Stimulated activated naive CD8-positive, alpha-beta T cell treated with anti-CD3 and anti-CD28 coated beads, Interleukin-15, amount 100 ng/mL, for 72 hours (primary cell): ENCODE measurements at regions not wholly inside any gene's neighbourhood (a gene's known extent, or its start where the extent isn't known, plus 50 kb on each side); places are given as distances from the start of the nearest gene placed in this dataset.
A peak's percentile ranks its signal among the peaks of the same experiment; 100 is the strongest.

Experiments used
- ATAC-seq: fragments of 150-1000 bp; cut with Tn5 transposase; 2 replicates; pipeline ENCODE4 v1.10.0; 2021; ENCODE audit warnings: mild to moderate bottlenecking, moderate library complexity
- DNase-seq, 2 donors: peaks; one replicate each; pipeline ENCODE4 v3.0.0; 2021 to 2022
- H3K27ac Mint-ChIP-seq, 2 donors: one replicate each; pipeline ENCODE4 v1.8.0; 2022; ENCODE audit warnings: mild to moderate bottlenecking in 2 of 2, mixed read lengths in 2 of 2, moderate library complexity in 2 of 2
- H3K27me3 Mint-ChIP-seq: one replicate; pipeline ENCODE4 v1.8.0; 2022; ENCODE audit warnings: mixed read lengths
- H3K4me1 Mint-ChIP-seq: one replicate; pipeline ENCODE4 v1.8.0; 2022; ENCODE audit warnings: mild to moderate bottlenecking, mixed read lengths
- H3K4me3 Mint-ChIP-seq, 2 donors: one replicate each; pipeline ENCODE4 v1.8.0; 2022; ENCODE audit warnings: mild to moderate bottlenecking in 2 of 2, mixed read lengths in 2 of 2, moderate library complexity in 1 of 2
- H3K9me3 Mint-ChIP-seq, 2 donors: one replicate each; pipeline ENCODE4 v1.8.0; 2022; ENCODE audit warnings: mixed read lengths in 2 of 2

DNA sequence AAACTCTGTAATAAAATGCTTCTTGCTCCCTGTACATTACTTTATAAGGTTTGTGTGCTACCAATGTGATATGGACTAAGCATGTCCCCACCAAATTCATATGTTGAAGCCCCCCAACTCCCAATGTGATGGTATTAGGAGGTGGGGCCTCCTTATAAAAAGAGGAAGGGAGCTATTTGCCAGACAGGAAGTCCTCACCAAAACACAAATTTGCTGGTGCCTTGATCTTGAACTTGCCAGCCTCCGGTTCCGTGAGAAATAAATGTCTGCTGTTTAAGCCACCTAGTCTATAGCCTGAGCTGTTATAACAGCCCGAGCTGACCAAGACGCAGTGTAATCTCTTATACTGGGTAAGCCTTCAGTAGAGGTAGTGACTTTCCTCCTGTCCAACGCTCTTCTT lies 114.5 kb downstream of the INHBA start:
- Mint-ChIP-seq H3K4me1 (no peaks in the 10 kb centered on the region), H3K27me3 (no peaks in the 10 kb centered on the region), H3K9me3 (peaks cover 0 to 7% of the 10 kb centered on the region in 2 donors), H3K4me3 (no peak overlapping the region), H3K27ac (no peak overlapping the region)
- ATAC-seq: no peak
- no peak for DNase-seq

DNA sequence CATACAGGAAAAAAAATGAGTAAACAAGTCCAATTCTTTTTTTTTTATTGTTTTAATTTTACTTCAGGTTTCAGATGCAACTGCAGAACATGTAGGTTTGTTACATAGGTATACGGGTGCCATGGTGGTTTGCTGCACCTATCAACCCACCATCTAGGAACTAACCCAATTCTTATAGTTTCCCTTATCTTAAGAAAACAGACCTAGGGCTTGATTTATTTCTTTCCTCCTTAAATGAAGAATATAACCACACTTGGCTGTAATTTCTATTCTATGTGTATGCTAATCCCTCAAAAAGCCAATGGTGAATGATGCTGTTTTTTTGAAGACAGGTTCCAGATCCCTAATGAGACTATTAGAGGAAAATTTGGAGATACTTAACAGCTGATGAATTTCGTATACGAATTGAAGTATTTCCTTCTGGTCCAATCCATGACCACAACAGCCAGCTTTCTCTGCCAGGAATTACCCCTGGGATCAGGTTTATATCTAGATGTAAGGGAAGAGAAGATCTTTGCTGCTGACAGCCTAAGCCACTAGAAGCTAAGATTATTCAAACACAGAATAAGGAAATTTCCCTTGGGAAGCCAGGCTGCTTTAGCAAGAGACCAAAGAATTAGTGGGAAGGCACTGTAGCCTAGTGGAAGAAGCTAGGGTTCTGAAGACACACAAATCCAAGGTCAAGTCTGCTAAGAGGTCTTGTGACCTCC lies 115.8 kb downstream of the INHBA start:
- ATAC-seq: no peak
- no peaks in the 10 kb centered on the region for H3K27me3 Mint-ChIP-seq
- H3K4me3 Mint-ChIP-seq: no peak overlapping the region
- no peak overlapping the region for H3K27ac Mint-ChIP-seq
- peaks cover 0 to 5% of the 10 kb centered on the region in 2 donors for H3K9me3 Mint-ChIP-seq
- DNase-seq: no peak
- H3K4me1 Mint-ChIP-seq: no peaks in the 10 kb centered on the region

DNA sequence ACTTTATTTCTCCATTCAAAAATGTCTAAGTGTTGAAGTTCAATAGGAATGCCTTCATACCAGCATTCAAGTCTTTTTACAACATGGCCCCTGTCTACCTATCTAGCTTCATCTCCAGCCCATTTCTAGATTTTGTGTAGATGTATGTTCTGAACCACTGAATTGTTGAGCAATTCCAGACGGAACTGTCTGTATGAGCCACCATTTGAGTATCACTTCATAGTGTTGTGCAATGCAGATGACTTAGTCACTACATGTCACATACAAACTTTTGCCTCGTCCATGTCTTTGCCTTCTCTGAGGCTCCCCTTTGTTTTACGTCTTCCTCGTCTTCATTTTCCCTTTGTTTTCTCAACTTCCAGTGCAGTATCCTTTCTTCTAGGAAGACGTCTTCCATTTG lies 118.1 kb downstream of the INHBA start:
- ATAC-seq: no peak
- Mint-ChIP-seq H3K27me3 (no peaks in the 10 kb centered on the region), H3K4me3 (no peak overlapping the region), H3K4me1 (no peaks in the 10 kb centered on the region), H3K27ac (no peak overlapping the region), H3K9me3 (peaks cover 0 to 12% of the 10 kb centered on the region in 2 donors)
- DNase-seq: no peak

DNA sequence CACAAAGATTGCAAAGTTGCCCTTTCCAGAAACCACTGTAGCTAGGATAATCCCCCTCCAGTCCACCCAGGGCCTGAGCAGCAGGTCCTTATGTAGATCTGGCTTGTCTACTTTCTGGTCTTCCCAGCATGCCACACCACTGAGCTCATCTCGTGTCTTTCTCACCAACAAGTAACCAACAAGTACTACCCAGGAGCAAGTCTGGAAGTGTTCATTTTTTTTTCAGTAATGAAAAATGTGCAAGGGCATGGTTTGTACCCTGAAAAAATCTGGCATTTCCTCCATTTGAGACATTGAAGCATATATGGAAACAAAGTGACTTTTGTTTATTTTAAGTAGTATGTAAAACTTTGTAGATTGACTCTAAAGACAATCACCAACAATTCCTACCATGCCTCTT lies 120.8 kb downstream of the INHBA start:
- DNase-seq (no peak), ATAC-seq (no peak)
- Mint-ChIP-seq H3K9me3 (peaks cover 4 to 12% of the 10 kb centered on the region in 2 donors), H3K4me3 (no peak overlapping the region), H3K4me1 (no peaks in the 10 kb centered on the region), H3K27me3 (no peaks in the 10 kb centered on the region), H3K27ac (no peak overlapping the region)

DNA sequence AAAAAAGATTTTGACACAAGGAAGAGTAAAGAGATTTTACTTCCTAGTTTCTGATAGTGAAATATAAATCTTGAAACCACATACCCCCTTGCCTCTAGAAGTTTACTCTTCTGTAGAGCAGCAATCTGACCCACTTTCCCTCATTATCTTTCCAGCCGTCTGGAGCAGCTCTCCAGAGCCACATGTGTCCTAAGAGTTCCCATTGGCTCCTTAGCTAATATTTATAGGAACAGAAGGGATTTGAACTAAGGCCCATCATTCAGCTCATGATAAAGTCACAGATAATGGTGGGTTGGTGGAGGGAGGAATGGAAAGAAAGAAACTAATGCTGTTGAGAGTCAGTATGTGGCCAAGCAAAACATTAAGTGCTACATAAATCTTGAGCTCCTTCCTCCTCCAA lies 121.8 kb downstream of the INHBA start:
- Mint-ChIP-seq H3K27me3 (no peaks in the 10 kb centered on the region), H3K9me3 (peaks cover 4 to 12% of the 10 kb centered on the region in 2 donors), H3K4me1 (no peaks in the 10 kb centered on the region), H3K27ac (no peak overlapping the region), H3K4me3 (no peak overlapping the region)
- DNase-seq (no peak), ATAC-seq (no peak)

DNA sequence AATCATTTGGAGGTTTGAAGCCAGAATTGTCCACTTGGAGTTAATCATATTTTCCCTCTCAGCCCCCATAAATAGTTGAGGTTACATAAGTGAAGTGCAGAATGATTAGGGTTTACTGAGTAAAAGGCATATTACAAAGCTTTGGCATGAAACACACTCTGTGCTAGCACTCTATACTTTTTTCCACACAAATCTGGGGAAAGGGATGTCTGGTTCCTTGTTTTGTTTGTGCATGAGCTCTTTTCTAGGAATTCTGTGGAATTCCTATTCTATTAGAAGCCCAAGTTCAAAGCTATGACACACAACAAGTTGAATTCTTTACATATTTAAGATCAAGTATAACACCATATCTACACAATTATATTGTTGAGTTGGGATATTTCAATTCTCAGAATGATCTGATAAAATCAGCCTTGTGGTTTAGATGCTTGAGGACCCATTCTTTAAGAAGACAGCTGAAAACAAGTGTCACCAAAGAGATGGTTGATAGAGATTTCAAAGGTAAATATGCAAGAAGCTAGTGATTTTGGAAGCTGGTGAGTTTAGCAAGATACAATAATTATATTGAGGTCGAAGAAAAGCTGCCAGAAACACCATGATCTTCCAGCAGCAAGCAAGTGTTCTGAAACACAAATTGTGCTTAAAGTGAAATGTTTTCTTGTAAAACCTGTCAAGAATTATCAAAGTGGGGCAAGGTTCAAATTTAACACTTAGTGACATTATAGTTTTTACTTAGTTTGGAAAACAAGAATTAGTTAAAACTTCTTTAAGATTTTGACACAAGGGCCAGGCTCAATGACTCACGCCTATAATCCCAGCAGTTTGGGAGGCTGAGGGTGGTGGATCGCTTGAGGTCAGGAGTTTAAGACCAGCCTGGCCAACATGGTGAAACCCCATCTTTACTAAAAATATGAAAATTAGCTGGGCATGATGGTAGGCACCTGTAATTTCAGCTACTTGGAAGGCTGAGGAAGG lies 122.6 kb downstream of the INHBA start:
- no peaks in the 10 kb centered on the region for H3K4me1 Mint-ChIP-seq
- no peak overlapping the region for H3K27ac Mint-ChIP-seq
- H3K4me3 Mint-ChIP-seq: no peak overlapping the region
- DNase-seq (no peak), ATAC-seq (no peak)
- H3K9me3 Mint-ChIP-seq: peaks cover 4 to 12% of the 10 kb centered on the region in 2 donors
- H3K27me3 Mint-ChIP-seq: no peaks in the 10 kb centered on the region

DNA sequence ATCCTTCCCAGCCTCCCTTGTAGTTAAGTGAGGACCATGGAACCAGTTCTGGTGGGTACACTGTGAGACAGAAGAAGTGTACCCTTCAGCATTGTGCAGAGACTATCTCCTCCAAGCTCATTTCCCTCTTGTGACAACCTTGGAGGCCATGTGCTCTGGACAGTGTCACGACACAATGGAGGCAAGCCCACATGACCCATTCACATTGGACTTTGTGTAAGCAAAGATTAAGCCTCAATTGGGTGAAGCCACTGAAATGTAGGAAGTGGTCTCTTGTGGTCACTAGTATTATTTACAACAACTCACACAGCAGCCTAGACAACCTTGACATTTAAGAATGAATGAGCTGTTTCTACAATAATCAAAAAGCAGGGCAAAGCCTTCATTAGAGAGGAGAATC lies 124.2 kb downstream of the INHBA start:
- Mint-ChIP-seq H3K4me3 (no peak overlapping the region), H3K4me1 (no peaks in the 10 kb centered on the region), H3K27me3 (no peaks in the 10 kb centered on the region), H3K27ac (no peak overlapping the region), H3K9me3 (peaks cover 4 to 12% of the 10 kb centered on the region in 2 donors)
- ATAC-seq: no peak
- no peak for DNase-seq

DNA sequence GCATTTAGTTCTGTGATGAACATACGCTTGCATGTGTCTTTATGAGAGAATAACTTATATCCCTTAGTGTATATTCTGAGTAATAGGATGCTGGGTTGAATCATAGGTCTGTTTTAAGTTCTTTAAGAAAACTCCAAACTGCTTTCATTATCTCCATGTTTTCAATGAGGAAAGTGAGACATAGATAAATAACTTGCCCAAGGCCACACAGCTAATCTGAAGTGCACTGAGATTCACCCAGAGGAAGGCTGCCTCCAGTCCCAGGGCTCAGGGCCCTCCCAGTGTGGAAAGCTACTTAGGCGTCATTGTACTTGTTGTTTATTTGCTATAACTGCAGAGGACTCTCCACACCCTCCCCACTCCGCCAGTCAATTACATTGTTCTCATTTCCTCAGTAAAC lies 126.7 kb downstream of the INHBA start:
- no peak for ATAC-seq
- Mint-ChIP-seq H3K4me3 (no peak overlapping the region), H3K9me3 (peaks cover 0 to 4% of the 10 kb centered on the region in 2 donors), H3K27me3 (no peaks in the 10 kb centered on the region), H3K27ac (no peak overlapping the region), H3K4me1 (no peaks in the 10 kb centered on the region)
- no peak for DNase-seq

DNA sequence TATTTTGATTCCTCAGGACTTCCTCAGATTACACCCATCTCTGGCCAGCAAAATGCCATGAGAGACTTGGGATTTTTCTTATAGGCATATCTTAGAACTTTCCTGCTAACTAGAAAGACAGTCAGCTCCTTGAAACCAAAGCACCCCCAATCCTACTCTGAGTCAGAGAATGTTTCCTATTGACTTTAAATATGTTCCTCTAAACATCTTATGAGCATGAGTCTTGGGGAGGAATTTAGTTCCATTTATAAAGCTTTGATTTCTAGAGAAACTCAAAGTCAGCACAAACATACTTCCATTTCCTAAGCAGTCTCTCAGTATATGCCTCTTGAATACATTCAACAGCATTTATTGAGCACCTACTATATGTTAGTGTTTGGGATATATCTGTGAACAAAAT lies 128.5 kb downstream of the INHBA start:
- ATAC-seq: no peak
- Mint-ChIP-seq H3K27me3 (no peaks in the 10 kb centered on the region), H3K27ac (no peak overlapping the region), H3K4me1 (no peaks in the 10 kb centered on the region), H3K4me3 (no peak overlapping the region), H3K9me3 (peaks cover 2 to 4% of the 10 kb centered on the region in 2 donors)
- DNase-seq: no peak

DNA sequence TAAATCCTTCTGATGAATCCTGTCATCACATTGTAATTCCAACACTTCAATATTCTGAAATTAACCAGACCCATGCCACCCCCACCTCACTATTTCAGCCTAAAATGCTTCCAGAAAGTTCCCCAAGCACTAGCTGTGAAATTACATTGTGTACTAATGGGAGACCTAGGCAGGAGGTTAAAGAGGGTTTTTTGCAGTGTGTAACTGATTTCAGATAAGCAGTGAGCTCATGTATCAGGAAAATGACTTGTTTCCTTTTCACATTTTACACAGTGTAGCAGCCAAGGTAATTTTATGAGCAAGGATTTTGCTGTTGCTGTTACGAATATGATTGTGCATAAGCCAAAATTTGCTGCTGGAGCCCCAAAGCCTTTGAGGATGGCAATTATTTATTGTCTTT lies 129.0 kb downstream of the INHBA start:
- H3K27me3 Mint-ChIP-seq: no peaks in the 10 kb centered on the region
- ATAC-seq: no peak
- no peaks in the 10 kb centered on the region for H3K4me1 Mint-ChIP-seq
- DNase-seq: no peak
- no peak overlapping the region for H3K4me3 Mint-ChIP-seq
- H3K27ac Mint-ChIP-seq: no peak overlapping the region
- H3K9me3 Mint-ChIP-seq: peaks cover 4 to 8% of the 10 kb centered on the region in 2 donors

DNA sequence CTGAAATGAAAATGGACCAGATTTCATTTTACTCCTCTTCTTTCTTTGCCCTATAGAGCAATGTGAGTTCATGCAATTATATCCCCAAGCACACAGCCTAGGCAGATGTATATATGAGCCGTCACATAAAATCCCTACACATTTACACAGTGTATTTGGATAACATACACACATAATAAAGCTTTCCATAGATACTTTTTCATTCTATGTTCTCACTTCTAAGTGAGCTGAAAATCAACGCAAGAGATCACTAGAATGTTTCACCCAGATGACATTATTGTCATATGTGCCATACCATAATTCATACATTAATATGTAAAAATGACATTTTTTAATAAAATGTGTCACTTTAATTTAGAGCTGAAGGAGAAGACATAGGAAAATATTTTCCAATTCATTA lies 129.4 kb downstream of the INHBA start:
- no peak overlapping the region for H3K4me3 Mint-ChIP-seq
- no peaks in the 10 kb centered on the region for H3K4me1 Mint-ChIP-seq
- H3K27ac Mint-ChIP-seq: no peak overlapping the region
- no peak for ATAC-seq
- no peak for DNase-seq
- H3K9me3 Mint-ChIP-seq: peaks cover 4 to 8% of the 10 kb centered on the region in 2 donors
- H3K27me3 Mint-ChIP-seq: no peaks in the 10 kb centered on the region

DNA sequence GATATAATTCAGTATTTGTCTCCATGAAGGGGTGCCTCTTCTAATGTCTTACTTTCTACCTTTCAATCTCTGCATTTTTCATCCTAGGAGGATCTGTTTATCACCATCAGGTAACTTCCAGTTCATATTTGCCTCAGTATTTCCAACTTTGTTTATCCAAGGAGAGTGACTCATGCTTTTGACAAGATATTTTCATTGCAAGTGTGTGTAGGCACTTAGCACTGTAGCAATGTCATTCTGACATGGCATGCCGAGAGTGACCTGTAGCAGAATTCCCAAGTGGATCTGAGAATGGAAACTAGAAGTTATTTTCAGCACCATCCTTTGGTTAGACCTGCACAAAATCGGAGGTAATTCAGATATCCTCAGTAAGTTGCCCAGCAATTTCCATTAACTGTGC lies 129.9 kb downstream of the INHBA start:
- H3K27ac Mint-ChIP-seq: no peak overlapping the region

DNA sequence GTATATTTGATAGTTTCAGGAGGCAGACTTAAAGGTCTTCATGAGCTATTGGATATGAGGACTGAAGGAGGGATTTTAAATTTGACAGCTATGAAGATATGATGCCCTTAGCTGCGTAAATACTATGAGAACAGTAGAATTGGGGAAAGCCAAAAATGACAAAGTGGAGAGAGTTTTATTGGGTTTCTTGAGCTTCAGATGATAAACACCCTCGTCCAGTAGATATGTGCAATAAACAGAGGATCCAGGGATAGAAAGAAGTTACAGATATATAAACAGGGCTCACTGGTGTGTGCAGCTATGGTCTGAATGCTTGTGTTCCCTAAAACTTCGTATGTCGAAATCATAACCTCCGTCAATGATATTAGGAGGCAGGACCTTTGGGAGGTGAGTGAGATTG lies 131.3 kb downstream of the INHBA start:
- ATAC-seq (no peak), DNase-seq (no peak)
- H3K4me3 Mint-ChIP-seq: no peak overlapping the region
- H3K4me1 Mint-ChIP-seq: no peaks in the 10 kb centered on the region
- peaks cover 5 to 16% of the 10 kb centered on the region in 2 donors for H3K9me3 Mint-ChIP-seq
- no peaks in the 10 kb centered on the region for H3K27me3 Mint-ChIP-seq
- no peak overlapping the region for H3K27ac Mint-ChIP-seq

More for the DNA sequence above, 129.9 kb downstream of the INHBA start:
- Mint-ChIP-seq H3K4me3 (no peak overlapping the region), H3K9me3 (peaks cover 4 to 8% of the 10 kb centered on the region in 2 donors), H3K27me3 (no peaks in the 10 kb centered on the region), H3K4me1 (no peaks in the 10 kb centered on the region)
- ATAC-seq (no peak), DNase-seq (no peak)

DNA sequence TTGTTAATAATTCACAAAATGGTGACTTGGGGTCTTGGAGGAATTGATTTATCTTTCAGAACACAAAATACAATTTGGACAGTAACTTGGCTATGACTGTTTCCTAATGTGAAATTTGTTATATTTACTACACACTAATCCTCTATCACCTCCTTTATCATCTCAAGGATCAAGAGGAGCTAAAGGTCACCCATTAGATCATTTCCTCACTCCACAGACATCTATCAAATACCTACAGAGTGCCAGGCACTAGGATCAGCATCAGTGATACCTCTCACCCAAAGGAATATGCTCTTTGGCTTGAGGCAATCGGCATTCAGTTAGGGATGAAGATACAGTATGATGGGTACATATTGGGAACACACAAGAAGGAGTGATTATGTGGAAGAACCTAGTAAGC lies 132.1 kb downstream of the INHBA start:
- ATAC-seq (no peak), DNase-seq (no peak)
- Mint-ChIP-seq H3K4me1 (no peaks in the 10 kb centered on the region), H3K27me3 (no peaks in the 10 kb centered on the region), H3K9me3 (peaks cover 5 to 17% of the 10 kb centered on the region in 2 donors), H3K4me3 (no peak overlapping the region), H3K27ac (no peak overlapping the region)

DNA sequence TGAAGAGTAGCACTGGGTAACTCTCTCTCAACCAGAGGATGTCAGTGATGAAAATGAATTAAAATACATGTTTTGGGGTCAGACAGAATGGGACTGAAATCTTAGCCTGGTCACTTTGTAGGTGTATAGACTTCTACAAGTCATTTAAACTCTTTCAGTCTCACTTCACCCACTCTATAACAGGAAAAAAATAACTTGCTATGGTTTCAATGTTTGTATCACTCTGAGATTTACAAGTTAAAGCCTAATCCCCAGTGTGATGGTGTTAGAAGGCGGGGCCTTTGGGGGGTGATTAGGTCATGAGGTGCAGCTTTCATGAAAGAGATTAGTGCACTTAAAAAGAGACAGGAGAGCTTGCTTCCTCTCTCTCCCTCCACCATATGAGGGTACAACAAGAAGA lies 134.8 kb downstream of the INHBA start:
- Mint-ChIP-seq H3K27ac (no peak overlapping the region), H3K9me3 (peaks cover 5 to 26% of the 10 kb centered on the region in 2 donors), H3K27me3 (peaks cover 7% of the 10 kb centered on the region), H3K4me3 (no peak overlapping the region), H3K4me1 (no peaks in the 10 kb centered on the region)
- DNase-seq (no peak), ATAC-seq (no peak)

DNA sequence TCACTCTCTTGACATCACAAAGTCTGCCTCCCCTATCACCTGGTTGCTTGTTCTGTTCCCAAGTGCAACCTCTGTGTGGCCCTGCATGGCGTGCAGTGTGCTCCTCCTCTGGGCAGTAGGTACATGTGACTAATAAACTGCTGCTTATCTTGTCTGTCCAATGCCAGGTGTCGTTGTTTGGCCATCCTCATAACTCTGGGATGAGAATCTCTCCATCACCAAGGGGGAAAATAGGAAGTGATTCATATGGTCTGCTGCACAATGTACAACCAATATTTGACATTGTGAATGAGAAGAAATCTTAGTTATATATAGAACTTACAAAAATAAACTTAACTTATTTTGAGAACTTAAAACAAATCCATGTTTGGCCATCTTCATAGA lies 135.2 kb downstream of the INHBA start:
- peak overlapping the region in 1 of 2 donors; percentile 49 for H3K27ac Mint-ChIP-seq
- no peak overlapping the region for H3K4me3 Mint-ChIP-seq
- peaks cover 5 to 28% of the 10 kb centered on the region in 2 donors for H3K9me3 Mint-ChIP-seq
- DNase-seq: no peak
- ATAC-seq: no peak
- H3K27me3 Mint-ChIP-seq: peaks cover 7% of the 10 kb centered on the region
- no peaks in the 10 kb centered on the region for H3K4me1 Mint-ChIP-seq
